Stimulated activated memory B cell treated with anti-CD40 and anti-IgM and Interleukin-4, amounts not matched to agents 10 μg/mL and 1 μg/mL and 100 μg/mL, for 72 hours (primary cell): ENCODE measurements at regions not wholly inside any gene's neighbourhood (a gene's known extent, or its start where the extent isn't known, plus 50 kb on each side); places are given as distances from the start of the nearest gene placed in this dataset.
"Not testable (repeated sequence)": the region's sequence is repeated elsewhere in the genome, so short reads cannot be mapped to it uniquely, and the experiment has no call there.

Experiments
- ATAC-seq: fragments of 150-1000 bp; cut with Tn5 transposase; 2 replicates; pipeline ENCODE4 v1.10.0; 2021
- H3K27ac Mint-ChIP-seq: one replicate; pipeline ENCODE4 v1.8.0; 2022; ENCODE audit warnings: mild to moderate bottlenecking, mixed read lengths
- H3K27me3 Mint-ChIP-seq: one replicate; pipeline ENCODE4 v1.8.0; 2022; ENCODE audit warnings: mixed read lengths
- H3K36me3 Mint-ChIP-seq: one replicate; pipeline ENCODE4 v1.8.0; 2022; ENCODE audit warnings: mixed read lengths
- H3K4me1 Mint-ChIP-seq: one replicate; pipeline ENCODE4 v1.8.0; 2022; ENCODE audit warnings: mixed read lengths
- H3K4me3 Mint-ChIP-seq: one replicate; pipeline ENCODE4 v1.8.0; 2022; ENCODE audit warnings: mild to moderate bottlenecking, moderate library complexity, mixed read lengths
- H3K9me3 Mint-ChIP-seq: one replicate; pipeline ENCODE4 v1.8.0; 2022; ENCODE audit warnings: mixed read lengths

DNA sequence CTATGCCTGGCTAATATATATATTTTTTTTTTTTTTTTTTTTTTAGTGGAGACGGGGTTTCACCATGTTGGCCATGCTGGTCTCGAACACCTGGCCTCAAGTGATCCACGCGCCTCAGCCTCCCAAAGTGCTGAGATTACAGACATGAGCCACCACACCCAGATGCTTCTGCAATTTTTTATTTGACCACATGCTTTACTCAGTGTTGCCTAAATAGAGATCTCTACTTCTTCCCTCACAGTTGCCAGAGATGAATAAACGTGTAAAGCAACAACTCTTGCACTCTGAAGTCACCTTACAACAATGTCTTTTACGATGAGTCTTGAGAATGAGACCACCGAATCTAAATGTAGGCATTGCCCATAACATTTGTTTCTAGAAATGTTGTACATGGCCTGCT lies 107.9 kb upstream of the FRMD4A start:
- Mint-ChIP-seq H3K36me3 (no peaks in the 10 kb centered on the region), H3K9me3 (no peaks in the 10 kb centered on the region), H3K4me1 (no peaks in the 10 kb centered on the region), H3K27me3 (peaks cover 30% of the 10 kb centered on the region), H3K4me3 (no peak overlapping the region), H3K27ac (no peak overlapping the region)
- no peak for ATAC-seq

GRCh38 chr10:14438057-14438456 lies 107.3 kb upstream of the FRMD4A start:
- peaks cover 36% of the 10 kb centered on the region for H3K27me3 Mint-ChIP-seq
- H3K27ac Mint-ChIP-seq, result no peak overlapping the region
- no peak overlapping the region for H3K4me3 Mint-ChIP-seq
- no peaks in the 10 kb centered on the region for H3K4me1 Mint-ChIP-seq
- H3K36me3 Mint-ChIP-seq, result no peaks in the 10 kb centered on the region
- H3K9me3 Mint-ChIP-seq, result no peaks in the 10 kb centered on the region
- ATAC-seq, result no peak

GRCh38 chr10:14435976-14436632 lies 105.4 kb upstream of the FRMD4A start:
- no peak for ATAC-seq
- Mint-ChIP-seq H3K36me3 (no peaks in the 10 kb centered on the region), H3K4me1 (no peaks in the 10 kb centered on the region)

GRCh38 chr10:14433147-14433546 lies 102.4 kb upstream of the FRMD4A start:
- ATAC-seq, result no peak
- H3K36me3 Mint-ChIP-seq, result no peaks in the 10 kb centered on the region
- H3K27me3 Mint-ChIP-seq, result peaks cover 44% of the 10 kb centered on the region
- H3K9me3 Mint-ChIP-seq, result no peaks in the 10 kb centered on the region
- no peak overlapping the region for H3K4me3 Mint-ChIP-seq
- H3K27ac Mint-ChIP-seq, result no peak overlapping the region
- no peaks in the 10 kb centered on the region for H3K4me1 Mint-ChIP-seq

More at GRCh38 chr10:14435976-14436632, 105.4 kb upstream of the FRMD4A start:
- Mint-ChIP-seq H3K4me3 (no peak overlapping the region), H3K27me3 (peaks cover 39% of the 10 kb centered on the region), H3K27ac (no peak overlapping the region), H3K9me3 (no peaks in the 10 kb centered on the region)

DNA sequence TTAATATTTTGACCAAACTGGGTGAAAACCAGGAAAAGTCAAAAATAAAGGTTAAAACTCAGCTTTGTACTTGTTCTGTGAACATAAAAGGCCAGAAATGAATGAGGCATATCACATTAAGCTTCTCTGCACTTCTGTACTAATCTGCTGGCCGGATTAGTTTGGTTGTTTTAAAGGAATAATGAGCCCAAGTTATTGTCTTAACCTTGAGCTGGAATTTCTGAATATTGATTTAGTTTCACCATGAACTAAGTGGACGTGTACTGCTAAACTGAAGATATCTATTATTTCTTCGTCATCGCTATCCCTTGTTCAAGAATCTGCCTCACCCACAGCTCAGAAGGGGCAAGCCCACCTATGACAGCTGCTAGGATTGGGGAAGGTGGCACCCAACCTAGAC lies 101.1 kb upstream of the FRMD4A start:
- Mint-ChIP-seq H3K4me3 (no peak overlapping the region), H3K27me3 (peaks cover 56% of the 10 kb centered on the region), H3K9me3 (peaks cover under 1% of the 10 kb centered on the region), H3K4me1 (no peaks in the 10 kb centered on the region), H3K36me3 (no peaks in the 10 kb centered on the region), H3K27ac (no peak overlapping the region)
- ATAC-seq, result no peak

DNA sequence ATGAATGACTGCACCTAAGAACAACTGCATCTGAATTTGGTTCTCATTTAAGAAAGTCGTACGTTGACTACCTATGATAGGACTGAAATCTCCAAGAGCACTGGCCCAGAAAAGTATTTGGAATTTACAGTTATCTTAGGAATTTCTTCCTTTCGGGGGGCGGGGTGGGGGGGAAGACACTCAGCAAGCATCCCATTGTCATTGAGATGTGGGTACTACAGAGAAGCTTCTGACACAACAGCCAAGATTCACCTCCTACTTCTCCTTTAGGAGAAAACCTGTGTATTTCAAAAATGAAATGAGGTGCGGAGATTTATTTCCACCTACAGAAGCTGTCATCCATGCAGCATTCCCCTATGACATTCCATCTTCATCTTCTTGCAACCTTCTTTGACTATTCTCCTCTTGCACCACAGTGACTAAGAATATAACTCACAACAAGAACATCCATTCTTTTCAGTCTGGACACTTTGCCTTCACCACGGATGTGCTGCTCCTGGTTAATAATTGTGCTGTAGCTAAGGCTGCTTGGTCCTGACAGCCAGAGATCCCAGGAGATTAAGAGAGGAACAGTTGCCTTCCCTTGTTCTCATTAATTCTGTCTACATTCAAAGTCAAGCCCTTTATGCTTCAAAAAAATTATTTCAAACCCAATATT lies 98.4 kb upstream of the FRMD4A start:
- Mint-ChIP-seq H3K36me3 (no peaks in the 10 kb centered on the region), H3K27ac (no peak overlapping the region), H3K4me1 (no peaks in the 10 kb centered on the region), H3K9me3 (peaks cover 2% of the 10 kb centered on the region), H3K4me3 (no peak overlapping the region), H3K27me3 (peaks cover 62% of the 10 kb centered on the region)
- no peak for ATAC-seq

GRCh38 chr10:14425034-14425433 lies 94.3 kb upstream of the FRMD4A start:
- Mint-ChIP-seq H3K27me3 (peaks cover 51% of the 10 kb centered on the region), H3K9me3 (peaks cover 2% of the 10 kb centered on the region), H3K4me3 (no peak overlapping the region), H3K36me3 (no peaks in the 10 kb centered on the region), H3K27ac (no peak overlapping the region), H3K4me1 (no peaks in the 10 kb centered on the region)
- ATAC-seq, result no peak

GRCh38 chr10:14423111-14423744 lies 92.5 kb upstream of the FRMD4A start:
- no peak overlapping the region for H3K27ac Mint-ChIP-seq
- ATAC-seq, result no peak
- peaks cover 2% of the 10 kb centered on the region for H3K9me3 Mint-ChIP-seq
- no peaks in the 10 kb centered on the region for H3K36me3 Mint-ChIP-seq
- no peaks in the 10 kb centered on the region for H3K4me1 Mint-ChIP-seq
- no peak overlapping the region for H3K4me3 Mint-ChIP-seq
- H3K27me3 Mint-ChIP-seq, result peaks cover 37% of the 10 kb centered on the region

DNA sequence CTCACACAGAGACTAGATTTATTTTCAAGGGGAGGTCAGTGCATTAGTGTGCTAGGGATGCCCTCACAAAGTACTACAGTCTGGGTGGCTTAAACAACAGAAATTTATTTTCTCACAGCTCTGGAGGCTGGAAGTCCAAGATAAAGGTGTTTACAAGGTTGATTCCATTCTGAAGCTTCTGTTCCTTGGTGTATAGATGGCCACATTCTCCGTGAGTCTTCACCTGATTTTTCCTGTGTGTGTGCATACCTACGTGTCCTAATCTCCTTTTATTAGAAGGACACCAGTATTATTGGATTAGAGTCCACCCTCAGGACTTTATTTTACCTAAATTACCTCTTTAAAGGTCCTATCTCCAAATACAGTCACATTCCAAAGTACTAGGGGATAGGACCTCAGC lies 91.7 kb upstream of the FRMD4A start:
- H3K36me3 Mint-ChIP-seq, result no peaks in the 10 kb centered on the region
- H3K27me3 Mint-ChIP-seq, result peaks cover 34% of the 10 kb centered on the region
- no peak overlapping the region for H3K4me3 Mint-ChIP-seq
- no peaks in the 10 kb centered on the region for H3K4me1 Mint-ChIP-seq
- peak; percentile 34 for ATAC-seq
- peaks cover 2% of the 10 kb centered on the region for H3K9me3 Mint-ChIP-seq
- H3K27ac Mint-ChIP-seq, result no peak overlapping the region

GRCh38 chr10:14421941-14422340 lies 91.2 kb upstream of the FRMD4A start:
- no peaks in the 10 kb centered on the region for H3K4me1 Mint-ChIP-seq
- H3K27ac Mint-ChIP-seq, result no peak overlapping the region
- no peak overlapping the region for H3K4me3 Mint-ChIP-seq

DNA sequence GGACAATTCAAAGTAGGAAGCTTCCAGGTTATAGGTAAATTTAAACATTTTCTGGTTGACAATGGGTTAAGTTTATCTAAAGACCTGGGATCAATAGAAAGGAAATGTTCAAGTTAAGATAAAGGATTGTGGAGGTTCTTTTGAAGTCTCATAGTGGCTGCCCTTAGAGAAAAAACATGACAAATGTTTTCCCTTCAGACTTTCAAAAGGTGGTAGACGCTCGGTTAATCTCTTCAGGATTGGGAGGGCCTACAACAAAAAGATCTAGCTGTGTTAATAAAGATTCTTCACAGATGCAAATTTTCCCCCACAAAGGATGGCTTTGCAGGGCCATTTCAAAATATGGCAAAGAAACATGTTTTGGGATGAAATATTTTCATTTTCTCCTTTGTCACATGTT lies 86.6 kb upstream of the FRMD4A start:
- H3K4me1 Mint-ChIP-seq, H3K9me3 Mint-ChIP-seq, H3K36me3 Mint-ChIP-seq, H3K4me3 Mint-ChIP-seq, ATAC-seq, H3K27ac Mint-ChIP-seq: not testable (repeated sequence)
- H3K27me3 Mint-ChIP-seq, result peaks cover 38% of the 10 kb centered on the region

More at GRCh38 chr10:14421941-14422340, 91.2 kb upstream of the FRMD4A start:
- peaks cover 34% of the 10 kb centered on the region for H3K27me3 Mint-ChIP-seq
- ATAC-seq, result no peak
- H3K36me3 Mint-ChIP-seq, result no peaks in the 10 kb centered on the region
- H3K9me3 Mint-ChIP-seq, result peaks cover 2% of the 10 kb centered on the region

GRCh38 chr10:14416308-14416700 lies 85.6 kb upstream of the FRMD4A start:
- H3K36me3 Mint-ChIP-seq, result no peaks in the 10 kb centered on the region
- peaks cover 38% of the 10 kb centered on the region for H3K27me3 Mint-ChIP-seq
- no peak overlapping the region for H3K4me3 Mint-ChIP-seq
- H3K9me3 Mint-ChIP-seq, result no peaks in the 10 kb centered on the region
- H3K27ac Mint-ChIP-seq, result no peak overlapping the region
- H3K4me1 Mint-ChIP-seq, result no peaks in the 10 kb centered on the region
- no peak for ATAC-seq

GRCh38 chr10:14415676-14416307 lies 85.1 kb upstream of the FRMD4A start:
- ATAC-seq, result no peak
- H3K9me3 Mint-ChIP-seq, result peaks cover 3% of the 10 kb centered on the region
- no peak overlapping the region for H3K4me3 Mint-ChIP-seq
- no peaks in the 10 kb centered on the region for H3K36me3 Mint-ChIP-seq
- no peak overlapping the region for H3K27ac Mint-ChIP-seq
- no peaks in the 10 kb centered on the region for H3K4me1 Mint-ChIP-seq
- peaks cover 38% of the 10 kb centered on the region for H3K27me3 Mint-ChIP-seq

DNA sequence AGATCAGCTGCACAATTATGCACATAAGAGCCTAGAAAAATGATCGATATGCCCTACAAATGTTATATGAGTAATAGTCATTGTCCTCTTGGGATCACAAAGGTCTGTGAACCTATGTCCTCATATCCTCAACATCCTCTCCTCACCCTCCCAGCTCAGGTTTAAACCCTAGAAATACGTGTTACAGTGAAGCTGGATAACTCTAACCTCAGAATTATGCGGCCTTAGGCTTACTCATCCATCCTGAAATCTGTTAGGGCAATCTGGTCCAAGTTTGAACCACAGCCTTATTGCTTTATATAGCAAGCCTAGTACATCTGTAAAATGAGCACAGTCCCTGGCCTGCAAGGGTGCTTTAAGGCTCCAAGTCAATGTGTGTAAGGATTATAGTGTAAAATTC lies 84.2 kb upstream of the FRMD4A start:
- no peak for ATAC-seq
- no peaks in the 10 kb centered on the region for H3K36me3 Mint-ChIP-seq
- H3K27me3 Mint-ChIP-seq, result peaks cover 38% of the 10 kb centered on the region
- H3K27ac Mint-ChIP-seq, result no peak overlapping the region
- H3K9me3 Mint-ChIP-seq, result peaks cover 5% of the 10 kb centered on the region
- peaks cover 5% of the 10 kb centered on the region for H3K4me1 Mint-ChIP-seq
- H3K4me3 Mint-ChIP-seq, result no peak overlapping the region

- Mint-ChIP-seq H3K4me3 (no peak overlapping the region), H3K36me3 (no peaks in the 10 kb centered on the region), H3K27me3 (peaks cover 38% of the 10 kb centered on the region), H3K9me3 (peaks cover 10% of the 10 kb centered on the region), H3K27ac (no peak overlapping the region), H3K4me1 (peaks cover 11% of the 10 kb centered on the region)
- ATAC-seq, result no peak
These were observed 82.8 kb upstream of the FRMD4A start for GRCh38 chr10:14413523-14413922.
